ENCODE measurements at regions not wholly inside any gene's neighbourhood (a gene's known extent, or its start where the extent isn't known, plus 50 kb on each side); places are given as distances from the start of the nearest gene placed in this dataset.

DNA sequence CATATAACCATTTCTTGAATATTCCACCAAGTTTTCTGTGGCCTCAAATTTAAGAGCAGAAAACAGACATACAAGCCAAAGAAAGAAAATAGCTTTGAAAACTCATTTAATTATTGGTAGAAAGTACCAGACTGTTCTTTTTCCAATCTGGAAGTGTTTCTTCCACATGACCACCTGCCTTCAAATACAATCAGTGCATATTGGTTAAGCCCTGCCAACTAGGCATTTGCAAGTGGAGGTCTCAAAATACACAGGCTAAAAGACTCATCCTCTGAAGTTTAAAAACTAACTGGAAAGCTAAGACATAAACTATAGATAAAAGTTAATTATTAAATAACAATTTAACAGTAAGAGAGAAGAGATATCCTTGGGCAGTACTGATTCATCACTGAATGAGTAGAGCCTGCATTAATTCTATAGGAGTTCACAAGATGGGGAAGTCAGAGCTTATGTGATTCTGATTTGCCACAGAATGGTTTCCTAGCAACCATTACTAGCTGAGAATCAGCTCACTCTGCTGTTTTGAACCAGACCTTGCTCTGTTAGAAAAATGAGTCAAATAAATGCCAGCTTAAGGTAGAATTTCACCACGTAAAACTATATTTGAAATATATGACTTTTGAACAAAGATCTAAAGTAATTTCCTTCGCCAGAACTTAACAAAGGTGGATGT lies 433.8 kb downstream of the FUT8 start:
- TF ChIP-seq POLR2A (IDR thresholded peaks at IDR 0.05; ENCODE audit: low read length): no peak
- no peak for TF ChIP-seq GATA1 (IDR thresholded peaks at IDR 0.05; ENCODE audit: low read depth, low read length)

All from erythroblast (primary cell).